ENCODE measurements at regions not wholly inside any gene's neighbourhood (a gene's known extent, or its start where the extent isn't known, plus 50 kb on each side); places are given as distances from the start of the nearest gene placed in this dataset.

DNA sequence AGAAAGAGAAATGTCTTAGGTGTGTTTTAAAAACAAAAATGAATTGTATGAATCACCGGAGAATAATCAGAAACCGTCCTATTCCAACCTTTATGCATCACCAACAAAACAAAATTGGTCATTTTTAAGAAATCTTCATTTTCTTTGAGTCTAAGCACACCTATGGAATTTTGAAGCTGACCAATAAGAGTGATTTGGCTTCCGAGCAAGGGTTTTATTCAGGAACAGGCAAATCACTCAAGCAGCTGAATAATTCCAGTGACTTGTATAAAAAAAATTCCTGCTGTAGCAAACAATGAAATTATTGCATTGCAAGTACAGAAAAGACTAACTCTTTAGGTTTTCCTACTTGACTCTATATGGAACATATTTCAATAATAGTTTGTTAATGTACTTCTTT lies 83.8 kb upstream of the FNDC3B start:
- no peak for DNase-seq

- peak in 17 of 56 donors; percentile 2 to 33 (median 8) for DNase-seq
Measured at GRCh38 chr3:171956181-171956683, 83.1 kb upstream of the FNDC3B start.

DNA sequence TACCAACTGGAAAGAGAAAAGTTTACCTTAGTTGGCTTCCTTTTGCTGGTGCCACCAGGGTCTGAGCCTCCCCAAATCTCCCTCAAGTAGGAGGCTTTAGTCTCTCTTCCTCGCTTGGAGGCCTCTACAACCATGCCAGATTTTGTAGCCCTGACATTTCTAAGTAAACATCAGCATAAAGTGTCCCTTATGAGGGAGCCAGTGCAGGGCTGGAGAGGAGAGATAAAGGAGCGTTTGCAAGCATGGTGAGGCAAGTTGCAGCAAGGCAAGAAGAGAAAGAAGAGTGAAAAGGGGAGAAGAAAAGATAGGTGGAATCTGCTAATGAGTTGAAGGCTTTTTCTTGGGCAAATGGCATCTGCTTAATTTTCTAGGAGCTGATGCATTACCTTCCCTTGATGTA lies 82.7 kb upstream of the FNDC3B start:
- no peak for DNase-seq

GRCh38 chr3:171959532-171960089 lies 79.8 kb upstream of the FNDC3B start:
- no peak for DNase-seq

DNA sequence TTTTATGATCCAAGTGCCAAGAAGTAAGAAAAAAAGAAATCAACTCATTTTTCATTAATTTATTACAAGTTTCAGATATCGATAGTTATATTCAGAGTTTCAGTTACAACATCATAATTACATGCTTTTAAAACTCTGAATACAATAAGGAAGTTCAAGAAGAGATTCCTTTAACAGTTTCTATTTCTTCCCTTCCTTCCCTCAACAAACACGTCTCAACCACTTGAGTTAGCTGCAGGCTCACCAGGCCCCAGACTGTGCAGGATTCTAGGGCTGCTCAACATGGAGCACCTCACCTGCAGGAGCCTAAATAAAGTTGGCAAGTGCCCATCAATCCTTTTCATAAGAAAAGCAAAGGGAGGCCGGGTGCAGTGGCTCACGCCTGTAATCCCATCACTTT lies 79.2 kb upstream of the FNDC3B start:
- no peak for DNase-seq

DNA sequence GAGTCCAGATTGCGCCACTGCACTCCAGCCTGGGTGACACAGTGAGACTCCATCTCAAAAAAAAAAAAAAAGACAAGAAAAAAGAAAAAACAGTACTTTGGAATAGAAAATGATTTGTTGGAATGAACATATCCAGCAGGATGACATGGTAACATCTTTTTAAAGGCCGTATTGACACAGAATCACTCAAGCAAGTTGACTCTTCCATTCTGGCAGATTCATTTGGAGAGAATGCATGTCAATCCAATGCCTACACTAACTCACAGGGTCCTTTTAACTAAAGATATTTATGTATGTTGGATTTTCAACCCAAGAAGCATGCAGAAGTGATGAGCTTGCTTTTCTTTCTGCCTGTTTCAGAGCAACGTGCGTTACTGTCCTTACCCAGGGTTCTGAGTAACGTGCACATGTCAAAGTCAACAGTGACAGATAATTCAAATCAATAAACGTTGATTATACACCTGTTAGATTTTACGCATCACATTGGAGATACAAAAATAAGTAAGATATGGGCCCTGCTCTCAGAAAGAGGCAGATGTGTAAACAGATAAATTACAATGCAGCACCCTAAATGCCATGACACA lies 77.1 kb upstream of the FNDC3B start:
- no peak for DNase-seq

DNA sequence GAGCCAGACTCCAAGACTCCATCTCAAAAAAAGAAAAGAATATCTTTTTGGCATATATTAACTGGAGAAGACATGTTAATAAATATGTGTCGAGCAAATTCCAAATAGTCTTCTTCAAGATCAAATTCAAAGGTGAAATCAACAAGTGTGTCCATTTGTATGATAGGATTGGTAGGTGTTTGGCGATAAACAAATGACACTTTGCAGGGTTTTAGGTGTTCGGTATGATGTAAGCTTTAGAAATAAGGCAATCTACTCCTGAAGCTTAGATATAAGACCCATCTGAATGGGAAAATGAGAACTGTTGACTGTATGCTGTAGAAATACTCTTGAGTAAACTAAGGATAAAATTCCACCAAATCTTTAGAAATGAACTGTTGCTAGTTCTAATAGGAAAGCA lies 75.8 kb upstream of the FNDC3B start:
- DNase-seq, result no peak

- no peak for DNase-seq
Measured at GRCh38 chr3:171965067-171965712, 74.2 kb upstream of the FNDC3B start.

DNA sequence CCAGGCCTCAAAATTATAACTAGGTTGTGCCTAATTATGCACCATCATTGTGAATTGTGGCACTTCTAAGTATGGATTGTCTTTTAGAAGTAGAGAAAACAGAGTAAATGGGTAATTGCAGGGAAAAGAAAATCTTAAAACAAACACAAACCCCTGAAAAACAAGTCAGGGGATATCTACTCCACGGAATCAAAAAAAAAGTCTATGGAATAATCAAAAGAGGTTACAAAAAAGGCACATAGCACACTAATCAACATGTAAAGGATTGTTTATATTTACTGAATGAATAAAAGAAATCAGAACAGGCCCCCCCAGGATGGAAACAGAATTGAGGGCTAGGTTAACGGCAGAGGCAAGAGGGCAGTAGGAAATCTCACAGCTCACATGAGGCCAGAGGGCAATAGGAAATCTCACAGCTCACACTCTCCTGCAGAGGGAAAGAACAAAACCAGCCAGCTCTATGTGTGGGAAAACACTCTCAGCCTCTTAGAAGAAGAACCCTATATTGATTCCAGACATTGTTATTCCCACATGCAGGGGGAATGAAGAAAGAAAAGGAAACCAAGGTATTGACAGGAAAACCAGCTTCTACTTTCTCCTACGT lies 72.7 kb upstream of the FNDC3B start:
- no peak for DNase-seq

DNA sequence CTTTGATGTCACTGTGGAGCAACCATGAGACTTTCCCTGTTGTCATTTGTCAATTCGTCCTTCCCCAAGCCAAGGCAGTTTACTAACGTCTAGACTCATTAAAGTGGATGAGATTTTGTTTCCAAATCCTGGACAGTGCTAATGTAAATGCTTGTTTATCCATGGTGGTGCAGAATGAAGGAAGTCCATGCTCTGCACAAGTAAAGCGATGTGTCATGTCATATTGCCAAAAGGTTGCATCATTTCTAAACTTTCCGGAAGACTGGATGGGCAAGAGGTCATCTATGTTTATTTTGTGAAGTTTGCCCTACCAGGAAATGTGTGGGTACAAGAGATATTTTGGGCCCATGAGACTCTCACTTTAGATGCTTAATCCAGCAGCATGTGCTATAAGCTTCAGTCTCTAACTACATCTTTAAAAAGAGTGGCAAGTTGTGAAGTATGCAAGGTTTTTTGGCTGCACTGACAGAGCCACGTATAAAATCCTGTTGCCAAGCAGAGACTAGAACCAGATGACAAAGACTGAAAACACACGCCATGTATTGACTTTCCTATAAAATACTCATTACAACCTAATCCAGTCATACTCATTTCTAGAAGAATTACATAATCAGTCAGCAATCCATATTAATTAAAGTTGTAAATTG lies 72.1 kb upstream of the FNDC3B start:
- DNase-seq, result no peak

GRCh38 chr3:171967932-171968678 lies 71.3 kb upstream of the FNDC3B start:
- DNase-seq, result no peak

DNA sequence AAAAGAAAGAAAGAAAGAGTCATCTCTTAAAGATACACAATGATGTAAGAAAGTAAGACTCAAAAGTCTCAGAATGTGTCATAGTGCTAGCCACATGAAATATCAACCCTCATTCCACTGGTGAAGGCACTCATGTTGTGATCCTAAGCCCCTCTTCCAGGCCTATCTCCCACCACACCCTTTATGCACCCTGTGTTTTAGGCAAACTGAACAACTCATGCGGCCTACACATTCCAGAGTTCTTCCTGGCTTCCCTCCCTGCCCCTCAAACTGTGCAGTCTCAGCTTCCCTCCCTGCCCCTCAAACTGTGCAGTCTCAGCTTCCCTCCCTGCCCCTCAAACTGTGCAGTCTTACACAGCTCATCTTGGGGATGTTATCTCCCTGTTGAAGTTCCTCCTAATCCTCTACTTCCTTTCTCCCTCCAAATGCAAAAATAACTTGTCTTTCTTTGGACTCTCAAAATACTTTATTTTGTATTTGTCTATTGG lies 69.0 kb upstream of the FNDC3B start:
- no peak for DNase-seq

GRCh38 chr3:171971919-171972514 lies 67.4 kb upstream of the FNDC3B start:
- DNase-seq, result no peak

- DNase-seq, result peak in 1 of 56 donors; percentile 6
Measured at GRCh38 chr3:171972871-171973348, 66.5 kb upstream of the FNDC3B start.

GRCh38 chr3:171974986-171975837 lies 64.2 kb upstream of the FNDC3B start:
- DNase-seq, result peak in 1 of 56 donors; percentile 1

DNA sequence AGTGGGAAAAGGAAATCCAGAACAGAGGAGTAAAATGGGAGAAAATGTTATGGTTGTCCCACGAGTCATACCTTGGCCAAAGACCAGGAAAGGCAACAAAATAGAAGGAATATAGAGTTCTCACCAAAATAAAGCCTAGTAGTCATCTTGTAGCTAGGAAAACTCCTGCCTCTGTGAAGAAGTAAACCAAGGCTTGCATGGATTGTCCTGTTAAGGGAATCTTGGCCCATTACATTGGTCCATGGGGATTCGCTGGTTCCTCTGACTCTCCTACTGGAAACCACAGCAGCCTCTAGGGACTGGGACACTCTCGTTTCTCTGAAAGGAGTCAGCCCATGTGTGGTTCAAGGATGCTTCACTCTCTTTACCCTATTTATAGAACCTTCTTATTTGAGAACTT lies 62.9 kb upstream of the FNDC3B start:
- DNase-seq, result no peak

DNA sequence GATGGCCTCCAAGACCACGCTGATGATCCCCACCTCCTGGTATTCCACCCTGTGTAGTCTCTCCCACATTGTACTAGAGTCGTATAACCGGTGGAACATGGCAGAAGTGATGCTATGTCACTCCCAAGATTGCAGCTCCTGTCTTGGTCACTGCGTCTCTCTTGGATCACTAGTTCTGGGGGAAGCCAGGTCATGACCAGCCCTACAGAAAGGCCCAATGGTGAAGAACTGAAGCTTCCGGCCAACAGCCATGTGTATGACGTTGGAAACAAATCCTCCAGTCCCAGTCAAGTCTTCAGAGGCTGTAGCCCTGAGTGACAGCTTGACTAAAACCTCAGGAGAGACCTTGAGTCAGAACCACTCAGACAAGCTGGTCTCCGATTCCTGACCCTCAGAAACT lies 61.9 kb upstream of the FNDC3B start:
- DNase-seq, result no peak

GRCh38 chr3:171977860-171978259 lies 61.5 kb upstream of the FNDC3B start:
- no peak for DNase-seq

GRCh38 chr3:171978390-171978789 lies 61.0 kb upstream of the FNDC3B start:
- DNase-seq, result no peak

DNA sequence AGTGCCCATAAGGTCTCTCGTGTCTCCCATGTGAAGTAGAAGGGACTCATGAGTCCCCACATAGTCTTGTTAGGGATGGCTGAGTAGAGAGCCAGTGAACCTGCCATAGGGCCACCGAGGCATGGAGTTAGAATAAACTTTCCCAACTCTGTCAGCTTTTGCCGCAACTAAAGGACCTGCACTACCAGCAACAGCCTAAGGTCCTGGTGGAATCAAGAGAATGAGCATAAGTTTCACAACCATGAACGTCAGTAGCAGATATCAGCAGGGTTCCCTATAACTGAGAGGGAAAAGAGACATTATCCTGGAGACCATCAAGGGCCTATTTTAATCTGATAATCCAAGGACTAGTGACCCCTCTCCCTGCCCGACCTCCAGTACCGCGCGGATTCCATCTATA lies 60.3 kb upstream of the FNDC3B start:
- no peak for DNase-seq
